Thoracic aorta (tissue), 2 donors: ENCODE measurements at regions not wholly inside any gene's neighbourhood (a gene's known extent, or its start where the extent isn't known, plus 50 kb on each side); places are given as distances from the start of the nearest gene placed in this dataset.

ENCODE experiments used
- ATAC-seq: fragments of 150-250 bp; one replicate; pipeline ENCODE4 v1.8.0; 2017; ENCODE audit warnings: low read depth; ENCODE audit not compliant: insufficient number of reproducible peaks, low FRiP score
- DNase-seq: peaks from one replicate; pipeline ENCODE4 v3.0.0-alpha.2; 2020; ENCODE audit warnings: low spot score
- H3K27ac ChIP-seq, 2 donors: fragments of 200-600 bp; sonication (generic); 1 replicate in 1 of 2; 2 replicates in 1 of 2; pipeline ENCODE4 v1.5.1; 2016; ENCODE audit warnings: mild to moderate bottlenecking in 2 of 2, moderate library complexity in 2 of 2
- H3K27me3 ChIP-seq: fragments of 200-600 bp; sonication (generic); replicated peaks from 2 replicates; pipeline ENCODE4 v1.6.0; 2016; ENCODE audit warnings: mild to moderate bottlenecking; ENCODE audit not compliant: insufficient read depth
- H3K36me3 ChIP-seq: fragments of 200-600 bp; sonication (generic); one replicate; pipeline ENCODE4 v1.5.1; 2016
- H3K4me1 ChIP-seq, 2 donors: fragments of 200-600 bp; sonication (generic); 1 replicate in 1 of 2; 2 replicates in 1 of 2; pipeline versions ENCODE4 v1.5.1 to v1.6.0; 2016; ENCODE audit warnings: low read depth in 2 of 2, mild to moderate bottlenecking in 1 of 2; ENCODE audit not compliant: control insufficient read depth in 1 of 2
- H3K4me3 ChIP-seq: fragments of 200-600 bp; sonication (generic); 2 replicates; pipeline ENCODE4 v1.5.1; 2016; ENCODE audit warnings: mild to moderate bottlenecking
- H3K9me3 ChIP-seq: fragments of 200-600 bp; sonication (generic); 2 replicates; pipeline ENCODE4 v1.5.1; 2016
- CTCF ChIP-seq: fragments of 200-600 bp; sonication (generic); IDR thresholded peaks from one replicate; pipeline ENCODE4 v1.5.1; 2019; ENCODE audit warnings: antibody characterized with exemption

- Histone ChIP-seq H3K4me3 (no peak overlapping the region), H3K9me3 (no peaks in the 10 kb centered on the region), H3K4me1 (no peaks in the 10 kb centered on the region), H3K27me3 (no peaks in the 10 kb centered on the region), H3K36me3 (no peaks in the 10 kb centered on the region), H3K27ac (no peak overlapping the region)
- no peak for DNase-seq
- no peak for ATAC-seq
- TF ChIP-seq CTCF: no peak
These were observed 172.5 kb upstream of the FOXN3 start for GRCh38 chr14:89589400-89590118.

GRCh38 chr14:89588840-89589296 lies 171.8 kb upstream of the FOXN3 start:
- TF ChIP-seq CTCF: no peak
- Histone ChIP-seq H3K27me3 (no peaks in the 10 kb centered on the region), H3K4me1 (no peaks in the 10 kb centered on the region), H3K9me3 (no peaks in the 10 kb centered on the region), H3K27ac (no peak overlapping the region), H3K4me3 (no peak overlapping the region), H3K36me3 (no peaks in the 10 kb centered on the region)
- ATAC-seq: no peak
- no peak for DNase-seq

GRCh38 chr14:89588016-89588415 lies 171.0 kb upstream of the FOXN3 start:
- no peak for TF ChIP-seq CTCF
- no peaks in the 10 kb centered on the region for H3K4me1 ChIP-seq
- H3K27ac ChIP-seq: no peak overlapping the region
- H3K9me3 ChIP-seq: no peaks in the 10 kb centered on the region
- ATAC-seq (no peak), DNase-seq (no peak)
- no peaks in the 10 kb centered on the region for H3K27me3 ChIP-seq
- H3K4me3 ChIP-seq: no peak overlapping the region
- no peaks in the 10 kb centered on the region for H3K36me3 ChIP-seq

- Histone ChIP-seq H3K27ac (no peak overlapping the region), H3K36me3 (no peaks in the 10 kb centered on the region), H3K27me3 (no peaks in the 10 kb centered on the region), H3K4me3 (no peak overlapping the region), H3K4me1 (no peaks in the 10 kb centered on the region), H3K9me3 (no peaks in the 10 kb centered on the region)
- no peak for TF ChIP-seq CTCF
- DNase-seq (no peak), ATAC-seq (no peak)
These were observed 170.0 kb upstream of the FOXN3 start for GRCh38 chr14:89587136-89587420.

GRCh38 chr14:89586258-89587135 lies 169.5 kb upstream of the FOXN3 start:
- TF ChIP-seq CTCF: no peak
- ATAC-seq (no peak), DNase-seq (no peak)
- Histone ChIP-seq H3K4me3 (no peak overlapping the region), H3K27ac (no peak overlapping the region), H3K4me1 (no peaks in the 10 kb centered on the region), H3K27me3 (no peaks in the 10 kb centered on the region), H3K9me3 (no peaks in the 10 kb centered on the region), H3K36me3 (no peaks in the 10 kb centered on the region)
